ENCODE measurements at regions not wholly inside any gene's neighbourhood (a gene's known extent, or its start where the extent isn't known, plus 50 kb on each side); places are given as distances from the start of the nearest gene placed in this dataset.

DNA sequence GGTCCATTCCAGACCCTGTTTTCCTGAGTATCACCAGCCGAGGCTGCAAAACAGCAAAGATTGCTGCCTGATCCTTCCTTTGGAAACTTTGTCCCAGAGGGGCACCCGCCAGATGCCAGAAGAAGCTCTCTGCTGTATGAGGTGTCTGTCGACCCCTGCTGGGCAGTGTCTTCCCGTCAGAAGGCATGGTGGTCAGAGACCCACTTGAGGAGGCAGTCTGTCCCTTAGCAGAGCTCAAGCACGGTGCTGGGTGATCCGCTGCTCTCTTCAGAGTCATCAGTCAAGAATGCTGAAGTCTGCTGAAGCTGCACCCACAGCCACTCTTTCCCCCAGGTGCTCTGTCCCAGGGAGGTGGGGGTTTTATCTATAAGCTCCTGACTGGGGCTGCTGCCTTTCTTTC lies 1121.2 kb downstream of the NSUN3 start:
- no peaks in the 10 kb centered on the region for H3K79me2 ChIP-seq (replicated peaks; ENCODE audit: insufficient read depth, low read length)
- TF ChIP-seq POLR2AphosphoS5 (IDR thresholded peaks at IDR 0.05) (no peak), SMC3 (conservative IDR thresholded peaks at IDR 0.05; ENCODE audit: poor library complexity) (no peak), TAF1 (IDR thresholded peaks at IDR 0.05; ENCODE audit: low read depth) (no peak), MXI1 (conservative IDR thresholded peaks at IDR 0.05; ENCODE audit: poor library complexity, severe bottlenecking) (no peak), RAD21 (conservative IDR thresholded peaks at IDR 0.05) (no peak), EP300 (conservative IDR thresholded peaks at IDR 0.05; ENCODE audit: poor library complexity, severe bottlenecking) (no peak), EZH2 (IDR thresholded peaks at IDR 0.05; ENCODE audit: borderline replicate concordance, insufficient read depth, low read length, poor library complexity, severe bottlenecking) (no peak)
- TF ChIP-seq, protein P1, sequence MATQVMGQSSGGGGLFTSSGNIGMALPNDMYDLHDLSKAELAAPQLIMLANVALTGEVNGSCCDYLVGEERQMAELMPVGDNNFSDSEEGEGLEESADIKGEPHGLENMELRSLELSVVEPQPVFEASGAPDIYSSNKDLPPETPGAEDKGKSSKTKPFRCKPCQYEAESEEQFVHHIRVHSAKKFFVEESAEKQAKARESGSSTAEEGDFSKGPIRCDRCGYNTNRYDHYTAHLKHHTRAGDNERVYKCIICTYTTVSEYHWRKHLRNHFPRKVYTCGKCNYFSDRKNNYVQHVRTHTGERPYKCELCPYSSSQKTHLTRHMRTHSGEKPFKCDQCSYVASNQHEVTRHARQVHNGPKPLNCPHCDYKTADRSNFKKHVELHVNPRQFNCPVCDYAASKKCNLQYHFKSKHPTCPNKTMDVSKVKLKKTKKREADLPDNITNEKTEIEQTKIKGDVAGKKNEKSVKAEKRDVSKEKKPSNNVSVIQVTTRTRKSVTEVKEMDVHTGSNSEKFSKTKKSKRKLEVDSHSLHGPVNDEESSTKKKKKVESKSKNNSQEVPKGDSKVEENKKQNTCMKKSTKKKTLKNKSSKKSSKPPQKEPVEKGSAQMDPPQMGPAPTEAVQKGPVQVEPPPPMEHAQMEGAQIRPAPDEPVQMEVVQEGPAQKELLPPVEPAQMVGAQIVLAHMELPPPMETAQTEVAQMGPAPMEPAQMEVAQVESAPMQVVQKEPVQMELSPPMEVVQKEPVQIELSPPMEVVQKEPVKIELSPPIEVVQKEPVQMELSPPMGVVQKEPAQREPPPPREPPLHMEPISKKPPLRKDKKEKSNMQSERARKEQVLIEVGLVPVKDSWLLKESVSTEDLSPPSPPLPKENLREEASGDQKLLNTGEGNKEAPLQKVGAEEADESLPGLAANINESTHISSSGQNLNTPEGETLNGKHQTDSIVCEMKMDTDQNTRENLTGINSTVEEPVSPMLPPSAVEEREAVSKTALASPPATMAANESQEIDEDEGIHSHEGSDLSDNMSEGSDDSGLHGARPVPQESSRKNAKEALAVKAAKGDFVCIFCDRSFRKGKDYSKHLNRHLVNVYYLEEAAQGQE (IDR thresholded peaks at IDR 0.05; ENCODE audit: borderline replicate concordance): no peak
- H3K4me3 ChIP-seq (ENCODE audit: low read length): no peak overlapping the region
- no peak overlapping the region for H3K27ac ChIP-seq (ENCODE audit: low read length)
- H3K9me3 ChIP-seq (ENCODE audit: low read length): no peaks in the 10 kb centered on the region
- H2AFZ ChIP-seq (ENCODE audit: low read depth, low read length): no peak overlapping the region
- H3K27me3 ChIP-seq (ENCODE audit: insufficient read depth, low read depth, low read length): no peaks in the 10 kb centered on the region
- no peaks in the 10 kb centered on the region for H4K20me1 ChIP-seq (ENCODE audit: insufficient read depth)
- H3K9ac ChIP-seq (ENCODE audit: low read length): no peak overlapping the region
- no peaks in the 10 kb centered on the region for H3K36me3 ChIP-seq (ENCODE audit: insufficient read depth, low read length)
- H3F3A ChIP-seq (ENCODE audit: insufficient read depth, low read length, poor library complexity, severe bottlenecking): no peaks in the 10 kb centered on the region
- no peak overlapping the region for H3K4me2 ChIP-seq (ENCODE audit: low read length)
- H3K9me2 ChIP-seq (ENCODE audit: insufficient read depth, low read length): no peaks in the 10 kb centered on the region

GRCh38 chr3:95189348-95189747 lies 1126.5 kb downstream of the NSUN3 start:
- H3K27me3 ChIP-seq (ENCODE audit: insufficient read depth, low read depth, low read length): no peaks in the 10 kb centered on the region
- no peaks in the 10 kb centered on the region for H3K36me3 ChIP-seq (ENCODE audit: insufficient read depth, low read length)
- no peak overlapping the region for H3K27ac ChIP-seq (ENCODE audit: low read length)
- H3K9me2 ChIP-seq (ENCODE audit: insufficient read depth, low read length): no peaks in the 10 kb centered on the region
- no peaks in the 10 kb centered on the region for H3F3A ChIP-seq (ENCODE audit: insufficient read depth, low read length, poor library complexity, severe bottlenecking)
- TF ChIP-seq EP300 (conservative IDR thresholded peaks at IDR 0.05; ENCODE audit: poor library complexity, severe bottlenecking) (no peak), POLR2AphosphoS5 (IDR thresholded peaks at IDR 0.05) (no peak), CTCF (IDR thresholded peaks at IDR 0.05; ENCODE audit: poor library complexity, severe bottlenecking) (no peak), TAF1 (IDR thresholded peaks at IDR 0.05; ENCODE audit: low read depth) (no peak), SMC3 (conservative IDR thresholded peaks at IDR 0.05; ENCODE audit: poor library complexity) (no peak), EZH2 (IDR thresholded peaks at IDR 0.05; ENCODE audit: borderline replicate concordance, insufficient read depth, low read length, poor library complexity, severe bottlenecking) (no peak), MXI1 (conservative IDR thresholded peaks at IDR 0.05; ENCODE audit: poor library complexity, severe bottlenecking) (no peak)
- TF ChIP-seq, protein P1 (IDR thresholded peaks at IDR 0.05; ENCODE audit: borderline replicate concordance): no peak
- H3K9me3 ChIP-seq (ENCODE audit: low read length): no peaks in the 10 kb centered on the region
- H3K4me3 ChIP-seq (ENCODE audit: low read length): no peak overlapping the region
- no peak overlapping the region for H3K4me2 ChIP-seq (ENCODE audit: low read length)
- no peaks in the 10 kb centered on the region for H4K20me1 ChIP-seq (ENCODE audit: insufficient read depth)
- no peak overlapping the region for H2AFZ ChIP-seq (ENCODE audit: low read depth, low read length)
- H3K9ac ChIP-seq (ENCODE audit: low read length): no peak overlapping the region
- no peaks in the 10 kb centered on the region for H3K79me2 ChIP-seq (replicated peaks; ENCODE audit: insufficient read depth, low read length)
